AG09309 (cell line): ENCODE measurements at regions not wholly inside any gene's neighbourhood (a gene's known extent, or its start where the extent isn't known, plus 50 kb on each side); places are given as distances from the start of the nearest gene placed in this dataset.

Experiments
- DNase-seq: peaks from one replicate; pipeline ENCODE4 v3.0.0-alpha.2; 2010; ENCODE audit warnings: low read depth
- H3K4me3 ChIP-seq: 2 replicates; pipeline ENCODE4 v1.5.1; 2011; ENCODE audit warnings: mild to moderate bottlenecking, low read depth, low read length, moderate library complexity; ENCODE audit not compliant: control insufficient read depth
- CTCF ChIP-seq: IDR thresholded peaks from 2 replicates; pipeline ENCODE4 v1.5.1; 2011; ENCODE audit warnings: mild to moderate bottlenecking, low read depth, low read length, inconsistent platforms; ENCODE audit not compliant: insufficient read depth, control insufficient read depth; ENCODE audit errors: missing control alignments

GRCh38 chr2:120896126-120896525, 160.5 kb downstream of the GLI2 start:
- no peak for DNase-seq
- TF ChIP-seq CTCF: no peak

GRCh38 chr2:120896901-120897300, 161.2 kb downstream of the GLI2 start:
- no peak for DNase-seq
- TF ChIP-seq CTCF: no peak
- H3K4me3 ChIP-seq: no peak overlapping the region

More at GRCh38 chr2:120896126-120896525, 160.5 kb downstream of the GLI2 start:
- H3K4me3 ChIP-seq: no peak overlapping the region

DNA sequence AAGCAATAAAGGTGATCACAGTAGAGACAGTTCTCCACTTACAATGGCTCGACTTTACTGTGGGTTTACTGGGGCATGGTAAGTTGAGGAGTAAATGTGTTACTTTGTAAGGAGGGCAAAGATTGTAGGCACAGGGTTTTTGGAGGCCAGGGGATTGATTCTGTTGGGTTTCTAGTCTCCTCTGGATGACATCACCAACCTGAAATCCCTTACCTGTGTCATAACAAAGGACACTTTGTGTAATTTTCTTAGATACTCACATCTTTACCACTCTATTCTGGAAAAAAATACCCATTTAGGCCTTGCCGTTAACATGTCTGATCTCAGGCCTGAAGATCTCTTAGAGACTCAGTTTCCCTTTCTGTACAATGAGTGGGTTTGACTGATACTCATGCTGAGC, 161.7 kb downstream of the GLI2 start:
- no peak for DNase-seq
- no peak overlapping the region for H3K4me3 ChIP-seq
- TF ChIP-seq CTCF: no peak

GRCh38 chr2:120898496-120898895, 162.8 kb downstream of the GLI2 start:
- no peak for TF ChIP-seq CTCF
- no peak overlapping the region for H3K4me3 ChIP-seq
- no peak for DNase-seq

GRCh38 chr2:120898961-120899750, 163.5 kb downstream of the GLI2 start:
- DNase-seq: no peak
- no peak for TF ChIP-seq CTCF
- no peak overlapping the region for H3K4me3 ChIP-seq

GRCh38 chr2:120899771-120900170, 164.1 kb downstream of the GLI2 start:
- no peak for TF ChIP-seq CTCF
- no peak overlapping the region for H3K4me3 ChIP-seq
- no peak for DNase-seq
